MM.1S (cell line): ENCODE measurements at regions not wholly inside any gene's neighbourhood (a gene's known extent, or its start where the extent isn't known, plus 50 kb on each side); places are given as distances from the start of the nearest gene placed in this dataset.

Source experiments
- EZH2 ChIP-seq: fragments of 300-600 bp; sonication (generic); optimal IDR thresholded peaks from 2 replicates; pipeline ENCODE3; 2017; ENCODE audit warnings: low read depth, mild to moderate bottlenecking, antibody characterized with exemption, low read length, mixed read lengths
- TF ChIP-seq, protein P1 (sequence below): fragments of 300-600 bp; sonication (generic); IDR thresholded peaks from 2 replicates; pipeline ENCODE4 v1.5.1; 2016; ENCODE audit warnings: antibody characterized with exemption, low read length, mixed read lengths

- TF ChIP-seq, protein P1, sequence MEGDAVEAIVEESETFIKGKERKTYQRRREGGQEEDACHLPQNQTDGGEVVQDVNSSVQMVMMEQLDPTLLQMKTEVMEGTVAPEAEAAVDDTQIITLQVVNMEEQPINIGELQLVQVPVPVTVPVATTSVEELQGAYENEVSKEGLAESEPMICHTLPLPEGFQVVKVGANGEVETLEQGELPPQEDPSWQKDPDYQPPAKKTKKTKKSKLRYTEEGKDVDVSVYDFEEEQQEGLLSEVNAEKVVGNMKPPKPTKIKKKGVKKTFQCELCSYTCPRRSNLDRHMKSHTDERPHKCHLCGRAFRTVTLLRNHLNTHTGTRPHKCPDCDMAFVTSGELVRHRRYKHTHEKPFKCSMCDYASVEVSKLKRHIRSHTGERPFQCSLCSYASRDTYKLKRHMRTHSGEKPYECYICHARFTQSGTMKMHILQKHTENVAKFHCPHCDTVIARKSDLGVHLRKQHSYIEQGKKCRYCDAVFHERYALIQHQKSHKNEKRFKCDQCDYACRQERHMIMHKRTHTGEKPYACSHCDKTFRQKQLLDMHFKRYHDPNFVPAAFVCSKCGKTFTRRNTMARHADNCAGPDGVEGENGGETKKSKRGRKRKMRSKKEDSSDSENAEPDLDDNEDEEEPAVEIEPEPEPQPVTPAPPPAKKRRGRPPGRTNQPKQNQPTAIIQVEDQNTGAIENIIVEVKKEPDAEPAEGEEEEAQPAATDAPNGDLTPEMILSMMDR = peak; percentile 80
- TF ChIP-seq EZH2 = no peak
These were observed 67.1 kb downstream of the OXSM start for GRCh38 chr3:25856902-25857518.
